ENCODE measurements at regions not wholly inside any gene's neighbourhood (a gene's known extent, or its start where the extent isn't known, plus 50 kb on each side); places are given as distances from the start of the nearest gene placed in this dataset.

GRCh38 chr5:85000671-85001070 lies 616.0 kb upstream of the EDIL3 start:
- TF ChIP-seq CTCF (conservative IDR thresholded peaks at IDR 0.05; ENCODE audit: low read depth, low read length) = no peak
- TF ChIP-seq EZH2 (IDR thresholded peaks at IDR 0.05; ENCODE audit: borderline replicate concordance, low read depth, low read length, poor library complexity, severe bottlenecking) = no peak

All from A673 (cell line).